ENCODE measurements at regions not wholly inside any gene's neighbourhood (a gene's known extent, or its start where the extent isn't known, plus 50 kb on each side); places are given as distances from the start of the nearest gene placed in this dataset.

- intact Hi-C loops (cut with DNase I): no loop called here
- DNase-seq: no peak
Measured at GRCh38 chr4:53672873-53673272, 81.6 kb upstream of the LNX1 start.

DNA sequence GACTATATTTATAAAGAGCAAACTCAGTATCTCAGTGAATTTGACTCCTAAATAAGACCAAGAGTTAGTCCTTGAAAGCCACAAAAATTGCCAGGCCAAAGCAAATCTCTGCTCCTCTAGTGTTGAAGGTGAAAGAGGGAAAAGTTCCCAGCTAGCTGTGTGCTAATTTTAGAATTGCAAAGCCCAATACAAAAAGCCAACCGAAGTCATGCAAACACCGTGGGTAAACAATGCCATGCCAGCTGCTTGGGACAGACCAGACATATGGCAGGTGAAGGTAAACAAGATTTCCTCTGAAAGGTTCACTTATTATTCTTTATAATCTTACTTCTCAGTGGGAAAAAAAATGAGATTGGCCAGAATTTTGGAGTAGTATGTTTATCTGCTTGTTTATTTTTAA is 80.5 kb upstream of the LNX1 start:
- intact Hi-C loops (cut with DNase I): no loop called here
- no peak for DNase-seq

DNA sequence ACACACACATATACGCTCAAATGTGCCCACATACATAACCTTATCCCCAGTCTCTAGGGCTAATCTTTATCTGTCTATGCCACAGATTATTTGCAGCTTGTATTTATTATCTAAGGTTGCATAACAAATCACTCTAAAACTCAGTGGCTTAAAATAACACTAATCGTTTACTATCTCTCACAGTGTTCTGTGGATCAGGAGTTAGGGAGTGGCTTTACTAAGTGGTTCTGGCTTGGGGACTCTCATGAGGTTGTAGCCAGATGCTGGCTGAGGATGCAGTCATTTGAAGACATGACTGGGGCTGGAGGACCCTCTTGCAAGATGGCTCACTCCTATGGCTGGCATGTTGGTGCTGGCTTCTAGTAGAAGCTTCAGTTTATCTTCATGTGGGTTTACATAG is 68.5 kb upstream of the LNX1 start:
- no peak for DNase-seq
- intact Hi-C loops (cut with DNase I): no loop called here

- no peak for DNase-seq
- intact Hi-C loops (cut with DNase I): no loop called here
Measured at GRCh38 chr4:53659112-53659511, 67.8 kb upstream of the LNX1 start.

- intact Hi-C loops (cut with DNase I): no loop called here
Measured at GRCh38 chr4:53658029-53658428, 66.7 kb upstream of the LNX1 start.

GRCh38 chr4:53656421-53656981 is 65.2 kb upstream of the LNX1 start:
- DNase-seq: no peak
- intact Hi-C loops (cut with DNase I): no loop called here

More at GRCh38 chr4:53658029-53658428, 66.7 kb upstream of the LNX1 start:
- no peak for DNase-seq

DNA sequence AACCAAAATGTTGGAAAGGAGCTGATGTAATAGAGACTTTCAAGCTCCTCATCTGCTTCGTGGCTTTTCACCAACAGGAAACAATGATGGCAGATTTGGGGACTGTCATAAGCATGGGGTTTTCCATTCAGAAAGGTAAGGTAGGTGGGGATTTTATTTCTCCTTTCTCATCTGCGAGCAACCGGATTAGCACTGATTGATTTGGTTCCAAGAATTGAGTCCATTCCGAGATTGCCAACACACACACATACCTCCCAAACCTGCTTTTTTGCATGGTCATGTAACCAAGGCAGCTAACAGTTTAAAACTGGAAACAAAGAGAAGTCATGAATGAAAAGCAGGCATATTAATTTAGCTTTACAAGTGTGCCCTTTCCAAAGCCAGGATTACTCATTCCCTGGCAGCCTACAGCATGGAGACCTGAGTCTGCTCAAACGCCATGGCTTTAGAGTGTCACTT is 63.0 kb upstream of the LNX1 start:
- intact Hi-C loops (cut with DNase I): no loop called here
- no peak for DNase-seq

- intact Hi-C loops (cut with DNase I): no loop called here
- no peak for DNase-seq
Measured at GRCh38 chr4:53653484-53654053, 62.3 kb upstream of the LNX1 start.

DNA sequence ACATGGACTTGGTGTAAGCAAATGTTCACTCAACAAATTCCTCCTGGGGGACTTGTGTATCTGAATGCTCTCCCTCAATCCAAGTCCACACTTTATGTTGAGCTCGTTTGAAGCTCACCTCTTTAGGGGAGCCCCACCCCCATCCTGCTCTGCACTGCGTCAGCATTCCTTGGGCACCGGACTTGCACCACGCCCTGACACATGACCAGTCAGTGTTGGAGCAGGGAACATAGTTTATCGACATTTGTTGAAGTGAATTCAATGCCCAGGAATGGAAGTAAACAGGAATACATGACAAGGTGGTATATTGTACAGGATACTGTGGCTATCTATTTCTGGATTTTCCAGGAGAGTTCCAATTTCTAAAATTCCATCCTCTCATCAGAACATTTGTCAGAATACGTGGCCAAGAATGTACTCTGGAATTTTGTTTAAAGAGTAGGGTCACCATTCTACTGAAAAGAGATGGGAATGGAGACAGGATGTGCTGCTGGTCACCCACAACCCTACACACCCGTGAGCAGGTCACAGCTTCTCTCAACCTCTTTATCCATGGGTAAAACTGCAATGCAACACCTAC is 60.0 kb upstream of the LNX1 start:
- no peak for DNase-seq
- intact Hi-C loops (cut with DNase I): no loop called here

- intact Hi-C loops (cut with DNase I): no loop called here
Measured at GRCh38 chr4:53649357-53649756, 58.1 kb upstream of the LNX1 start.

GRCh38 chr4:53647547-53647946 is 56.3 kb upstream of the LNX1 start:
- no peak for DNase-seq
- intact Hi-C loops (cut with DNase I): no loop called here

More at GRCh38 chr4:53649357-53649756, 58.1 kb upstream of the LNX1 start:
- DNase-seq: no peak

DNA sequence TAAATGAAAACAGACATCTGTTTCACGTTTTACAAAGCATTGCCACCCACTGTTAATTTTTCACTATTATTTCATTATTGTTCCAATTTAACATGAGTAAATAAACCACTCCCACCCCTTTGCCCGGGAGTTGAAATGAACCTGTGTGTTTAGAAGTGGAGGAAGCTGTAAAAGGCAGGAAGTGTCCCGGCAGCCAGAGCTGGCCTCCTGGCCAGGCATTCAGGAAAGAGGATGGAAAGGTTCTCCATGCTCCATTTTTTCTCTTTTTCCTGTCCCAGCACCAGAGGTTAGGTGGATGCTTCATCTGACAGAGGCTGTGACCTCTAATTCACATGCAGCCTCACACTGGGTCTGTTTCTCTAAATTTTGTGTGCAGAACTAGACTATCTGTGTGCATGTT is 55.5 kb upstream of the LNX1 start:
- DNase-seq: no peak
- intact Hi-C loops (cut with DNase I): no loop called here

- intact Hi-C loops (cut with DNase I): no loop called here
- no peak for DNase-seq
Measured at GRCh38 chr4:53645108-53645507, 53.8 kb upstream of the LNX1 start.

- no peak for DNase-seq
- intact Hi-C loops (cut with DNase I): loop anchor here (5.0 kb wide), 1 partner anchor 213 kb away; no protein-coding TSS in a partner anchor
Measured at GRCh38 chr4:53644607-53645006, 53.3 kb upstream of the LNX1 start.
